Type B pancreatic cell (in vitro differentiated cells): ENCODE measurements at regions not wholly inside any gene's neighbourhood (a gene's known extent, or its start where the extent isn't known, plus 50 kb on each side); places are given as distances from the start of the nearest gene placed in this dataset.
A peak's percentile ranks its signal among the peaks of the same experiment; 100 is the strongest.

ENCODE experiments used
- DNase-seq: peaks from one replicate; pipeline ENCODE4 v3.0.0; 2021; ENCODE audit warnings: mixed read lengths; ENCODE audit not compliant: unreplicated experiment; ENCODE audit errors: extremely low spot score
- H3K27ac Mint-ChIP-seq: 2 replicates; pipeline ENCODE4 v1.8.0; 2021; ENCODE audit warnings: mild to moderate bottlenecking, mixed read lengths
- H3K27me3 Mint-ChIP-seq: 2 replicates; pipeline ENCODE4 v1.8.0; 2021; ENCODE audit warnings: mixed read lengths
- H3K36me3 Mint-ChIP-seq: 2 replicates; pipeline ENCODE4 v1.8.0; 2021; ENCODE audit warnings: mixed read lengths
- H3K4me1 Mint-ChIP-seq: one replicate; pipeline ENCODE4 v1.8.0; 2021; ENCODE audit warnings: mixed read lengths; ENCODE audit not compliant: unreplicated experiment
- H3K4me3 Mint-ChIP-seq: 2 replicates; pipeline ENCODE4 v1.8.0; 2021; ENCODE audit warnings: mild to moderate bottlenecking, mixed read lengths
- H3K9me3 Mint-ChIP-seq: 2 replicates; pipeline ENCODE4 v1.8.0; 2021; ENCODE audit warnings: mixed read lengths
- TF ChIP-seq, protein P1 (sequence below): fragments of 200-600 bp; sonication (generic); conservative IDR thresholded peaks from 2 replicates; pipeline ENCODE4 v1.5.0; 2021; ENCODE audit warnings: antibody characterized with exemption, mild to moderate bottlenecking

DNA sequence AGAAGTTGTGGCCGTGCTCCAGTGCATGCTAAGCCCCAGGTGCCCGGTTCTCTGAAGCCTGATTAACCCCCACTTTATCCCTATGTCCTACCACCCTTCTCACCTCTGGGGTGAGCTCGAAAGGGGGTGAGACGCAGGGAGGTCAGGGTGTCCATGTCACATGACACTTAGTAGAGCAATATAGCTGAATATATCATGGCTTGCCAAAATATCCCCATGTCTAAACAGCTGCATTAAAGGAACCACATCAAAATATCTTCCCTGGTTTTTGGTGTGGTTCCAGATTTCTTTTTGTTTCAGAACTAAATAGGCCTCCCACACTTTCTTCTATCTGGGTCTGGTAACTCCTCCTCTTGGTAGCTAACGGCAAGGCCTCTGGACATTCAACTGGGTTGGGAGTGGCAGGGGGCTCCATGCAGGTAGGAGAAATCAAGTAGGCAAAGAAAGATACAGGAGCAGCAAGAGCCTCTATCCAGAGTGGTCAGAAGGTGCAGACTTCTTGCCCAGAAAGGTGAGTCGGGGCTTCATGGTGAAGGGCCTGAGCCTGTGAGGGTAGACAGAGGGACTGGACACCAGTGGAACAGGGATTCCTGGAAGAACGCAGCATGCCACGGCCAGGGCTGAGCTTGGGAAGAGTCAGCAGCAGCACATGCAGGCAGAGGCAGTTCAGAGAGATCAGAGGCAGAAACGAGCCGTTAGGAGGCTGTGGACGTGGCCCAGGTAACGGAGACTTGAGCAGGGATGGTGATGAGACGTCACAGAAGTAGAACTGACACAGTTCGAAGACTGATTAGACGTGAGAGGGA lies 202.8 kb upstream of the DIO3 start:
- H3K36me3 Mint-ChIP-seq: no peaks in the 10 kb centered on the region
- H3K4me3 Mint-ChIP-seq: no peak overlapping the region
- no peak overlapping the region for H3K27ac Mint-ChIP-seq
- peak; percentile 63 for DNase-seq
- H3K27me3 Mint-ChIP-seq: no peaks in the 10 kb centered on the region
- peaks cover under 1% of the 10 kb centered on the region for H3K9me3 Mint-ChIP-seq
- TF ChIP-seq, protein P1, sequence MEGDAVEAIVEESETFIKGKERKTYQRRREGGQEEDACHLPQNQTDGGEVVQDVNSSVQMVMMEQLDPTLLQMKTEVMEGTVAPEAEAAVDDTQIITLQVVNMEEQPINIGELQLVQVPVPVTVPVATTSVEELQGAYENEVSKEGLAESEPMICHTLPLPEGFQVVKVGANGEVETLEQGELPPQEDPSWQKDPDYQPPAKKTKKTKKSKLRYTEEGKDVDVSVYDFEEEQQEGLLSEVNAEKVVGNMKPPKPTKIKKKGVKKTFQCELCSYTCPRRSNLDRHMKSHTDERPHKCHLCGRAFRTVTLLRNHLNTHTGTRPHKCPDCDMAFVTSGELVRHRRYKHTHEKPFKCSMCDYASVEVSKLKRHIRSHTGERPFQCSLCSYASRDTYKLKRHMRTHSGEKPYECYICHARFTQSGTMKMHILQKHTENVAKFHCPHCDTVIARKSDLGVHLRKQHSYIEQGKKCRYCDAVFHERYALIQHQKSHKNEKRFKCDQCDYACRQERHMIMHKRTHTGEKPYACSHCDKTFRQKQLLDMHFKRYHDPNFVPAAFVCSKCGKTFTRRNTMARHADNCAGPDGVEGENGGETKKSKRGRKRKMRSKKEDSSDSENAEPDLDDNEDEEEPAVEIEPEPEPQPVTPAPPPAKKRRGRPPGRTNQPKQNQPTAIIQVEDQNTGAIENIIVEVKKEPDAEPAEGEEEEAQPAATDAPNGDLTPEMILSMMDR: no peak
- peaks cover 9% of the 10 kb centered on the region for H3K4me1 Mint-ChIP-seq

DNA sequence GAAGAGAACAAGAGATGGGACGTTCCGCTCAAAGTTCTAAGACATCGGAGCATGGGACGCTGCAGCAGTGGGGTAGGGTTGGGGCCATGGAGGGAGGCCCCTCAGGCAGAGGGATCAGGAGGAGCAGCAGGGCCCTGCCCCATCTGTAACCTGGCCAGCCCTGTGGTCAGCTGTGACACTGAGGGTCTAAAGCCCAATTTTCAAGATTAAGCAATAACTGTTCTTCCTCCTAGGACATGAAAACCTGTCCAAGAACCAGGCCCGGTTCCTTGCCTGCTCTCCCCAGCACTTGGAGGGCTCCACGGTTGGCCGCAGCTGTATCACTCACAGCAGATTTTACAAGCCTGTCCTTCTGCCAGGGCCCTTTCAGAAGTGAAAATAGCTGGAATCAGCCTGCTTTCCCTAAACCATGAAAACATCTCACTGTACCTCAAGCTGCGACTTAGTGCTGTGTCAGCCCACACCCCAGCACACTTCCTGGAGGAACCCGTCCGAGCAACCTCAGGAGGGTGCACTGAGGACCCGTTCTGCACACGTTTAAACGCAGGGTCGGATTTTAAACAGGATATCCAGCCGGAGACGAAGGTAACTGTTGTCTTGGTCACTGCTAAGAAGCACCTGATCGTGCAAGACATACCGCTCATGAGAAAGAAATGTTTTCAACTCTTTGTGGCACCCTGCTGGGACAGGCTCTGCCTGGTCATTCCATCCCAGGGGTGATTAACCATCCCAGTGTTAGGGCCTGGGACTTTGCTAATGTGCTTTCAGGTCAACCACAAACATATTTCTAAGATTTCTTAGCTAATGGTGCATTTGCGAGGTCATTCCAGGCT lies 201.9 kb upstream of the DIO3 start:
- Mint-ChIP-seq H3K4me1 (peaks cover 11% of the 10 kb centered on the region), H3K9me3 (no peaks in the 10 kb centered on the region), H3K27ac (peak overlapping the region; percentile 8), H3K27me3 (no peaks in the 10 kb centered on the region), H3K4me3 (no peak overlapping the region), H3K36me3 (no peaks in the 10 kb centered on the region)
- TF ChIP-seq, protein P1: no peak
- peak; percentile 55 for DNase-seq

DNA sequence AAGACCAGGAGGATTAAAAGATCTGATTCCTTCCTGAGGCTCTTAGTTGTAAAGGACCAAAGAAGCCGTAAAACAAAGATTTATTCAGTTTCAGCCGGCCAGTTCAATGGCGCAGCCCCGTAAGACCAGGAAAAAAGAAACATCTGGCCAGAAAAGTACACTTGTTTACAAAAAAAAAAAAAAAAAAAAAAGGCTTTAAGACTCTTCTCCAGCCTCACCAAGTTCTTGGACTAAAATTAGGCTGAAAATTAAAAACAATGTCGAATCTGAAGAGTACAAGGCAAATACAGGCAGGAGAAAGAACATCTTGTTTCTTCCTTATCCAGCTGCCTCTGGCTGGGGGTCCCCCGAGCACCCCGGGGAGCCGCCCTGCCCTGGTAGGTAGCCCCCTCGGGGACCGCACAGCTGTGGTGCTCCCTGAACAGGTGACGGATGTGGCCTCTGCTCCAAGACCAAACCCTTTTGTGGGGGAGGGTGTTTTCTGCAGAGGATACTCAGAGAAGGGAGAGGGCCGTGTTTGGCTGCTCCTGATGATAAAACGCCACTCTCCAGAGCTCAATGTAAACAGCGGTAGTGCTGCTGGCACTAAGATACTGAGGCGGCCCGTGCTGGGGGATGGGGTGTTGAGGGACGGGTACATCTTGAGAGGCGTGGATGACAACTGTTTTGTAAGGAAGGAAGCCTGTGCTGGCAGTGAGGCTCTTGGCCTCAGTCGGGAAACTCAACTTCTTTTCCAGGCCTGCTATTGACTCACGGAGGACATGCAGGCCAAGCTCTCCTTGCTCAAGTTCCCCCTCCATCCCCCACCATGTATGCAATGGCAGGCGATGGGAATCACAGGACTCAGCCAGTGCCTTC lies 201.0 kb upstream of the DIO3 start:
- Mint-ChIP-seq H3K4me3 (no peak overlapping the region), H3K27ac (peak overlapping the region; percentile 8), H3K36me3 (no peaks in the 10 kb centered on the region), H3K9me3 (no peaks in the 10 kb centered on the region), H3K4me1 (peaks cover 14% of the 10 kb centered on the region), H3K27me3 (no peaks in the 10 kb centered on the region)
- DNase-seq: no peak
- TF ChIP-seq, protein P1: no peak

DNA sequence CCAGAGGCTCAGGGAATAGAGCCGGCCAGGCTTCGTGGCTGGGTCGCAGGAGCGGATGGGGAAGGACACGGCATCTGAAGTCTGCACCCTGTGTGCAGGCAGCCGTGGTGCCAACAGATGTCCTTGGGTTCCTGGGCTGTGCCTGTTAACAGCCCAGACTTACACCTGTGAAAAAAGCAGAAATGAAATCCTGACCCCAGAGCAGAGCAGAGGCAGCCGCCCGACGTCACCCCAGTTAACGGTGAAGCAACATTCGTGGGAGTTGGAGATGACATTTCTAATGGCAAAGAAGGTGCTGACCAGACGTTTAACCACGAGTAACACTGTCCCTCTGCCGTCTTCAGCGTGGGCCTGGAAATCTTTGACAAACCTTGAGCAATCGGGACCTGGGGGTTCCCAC lies 200.3 kb upstream of the DIO3 start:
- no peak overlapping the region for H3K4me3 Mint-ChIP-seq
- no peaks in the 10 kb centered on the region for H3K27me3 Mint-ChIP-seq
- no peak for DNase-seq
- no peaks in the 10 kb centered on the region for H3K36me3 Mint-ChIP-seq
- H3K4me1 Mint-ChIP-seq: peaks cover 14% of the 10 kb centered on the region
- H3K27ac Mint-ChIP-seq: no peak overlapping the region
- TF ChIP-seq, protein P1: no peak
- no peaks in the 10 kb centered on the region for H3K9me3 Mint-ChIP-seq
